GM21528 (cell line): ENCODE measurements at regions not wholly inside any gene's neighbourhood (a gene's known extent, or its start where the extent isn't known, plus 50 kb on each side); places are given as distances from the start of the nearest gene placed in this dataset.

Experiments used
- ATAC-seq: cut with Tn5 transposase; IDR thresholded peaks from one replicate; pipeline ENCODE4 v1.9.1; 2021; ENCODE audit warnings: mild to moderate bottlenecking, moderate library complexity; ENCODE audit not compliant: unreplicated experiment, low FRiP score

DNA sequence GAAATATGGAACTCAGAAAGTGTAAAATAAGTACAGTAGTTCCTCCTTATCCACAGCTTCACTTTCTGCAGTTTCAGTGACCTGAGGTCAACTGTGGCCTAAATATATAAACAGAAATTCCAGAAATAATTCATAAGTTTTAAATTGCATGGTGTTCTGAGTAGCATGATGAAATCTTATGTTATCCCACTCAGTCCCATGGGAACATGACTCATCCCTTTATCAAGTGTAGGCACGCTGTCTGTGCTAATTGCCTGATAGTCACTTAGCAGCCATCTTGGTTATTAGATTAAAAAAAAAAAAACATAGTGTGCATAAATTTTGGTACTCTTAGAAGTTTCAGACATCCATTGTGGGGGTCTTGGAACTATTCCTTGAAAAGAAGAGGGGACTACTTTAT lies 983.4 kb upstream of the ADGRL3 start:
- no peak for ATAC-seq

DNA sequence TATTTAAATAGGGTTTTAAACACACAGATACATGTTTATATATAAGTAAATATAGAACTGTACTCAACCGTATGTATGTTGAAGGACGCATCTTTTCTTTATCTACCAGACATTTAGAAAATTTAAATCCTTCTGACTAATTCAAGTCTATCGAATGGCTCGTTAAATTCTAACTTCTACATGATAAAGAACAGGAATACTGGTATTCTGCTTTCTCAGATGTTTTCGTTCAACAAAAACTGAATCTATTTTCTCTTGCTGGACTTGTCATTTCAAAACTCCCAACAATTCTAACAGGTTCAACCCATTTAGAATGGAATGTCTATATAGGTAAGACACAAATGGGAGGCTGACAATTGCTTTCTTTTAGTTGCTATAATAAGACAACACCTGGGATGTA lies 978.3 kb upstream of the ADGRL3 start:
- no peak for ATAC-seq

DNA sequence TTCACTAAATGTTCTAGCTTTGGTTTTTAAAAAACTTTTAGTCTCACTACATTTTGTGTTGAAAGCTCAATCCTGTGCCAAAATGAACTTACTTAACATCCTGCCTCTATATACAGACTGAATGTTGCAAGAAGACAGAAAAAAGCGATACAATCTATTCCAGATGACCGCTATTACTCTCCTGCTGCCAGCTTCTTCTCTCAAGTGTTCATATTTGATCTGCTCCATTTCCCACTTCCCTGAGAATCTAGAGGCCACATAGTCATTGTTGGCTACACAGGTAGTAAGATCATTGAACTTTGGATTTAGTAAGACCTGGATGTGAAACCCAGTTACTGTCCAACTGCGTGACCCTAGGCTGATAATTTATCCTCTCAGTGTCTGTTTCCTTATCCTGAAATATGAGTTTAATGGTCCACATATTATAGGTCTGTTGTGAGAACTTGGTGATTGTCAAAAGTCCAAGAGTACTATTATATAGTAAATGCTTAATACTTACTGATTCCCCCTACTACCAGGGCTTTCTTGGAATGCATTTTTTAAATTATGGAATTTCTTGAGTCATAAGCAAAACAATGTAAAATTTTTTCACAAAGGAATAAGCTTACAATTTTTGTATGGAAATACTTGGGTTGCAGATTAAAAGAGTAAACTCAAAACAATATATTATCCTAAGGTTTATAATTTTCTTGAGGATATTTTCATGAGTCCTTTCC lies 976.8 kb upstream of the ADGRL3 start:
- no peak for ATAC-seq

DNA sequence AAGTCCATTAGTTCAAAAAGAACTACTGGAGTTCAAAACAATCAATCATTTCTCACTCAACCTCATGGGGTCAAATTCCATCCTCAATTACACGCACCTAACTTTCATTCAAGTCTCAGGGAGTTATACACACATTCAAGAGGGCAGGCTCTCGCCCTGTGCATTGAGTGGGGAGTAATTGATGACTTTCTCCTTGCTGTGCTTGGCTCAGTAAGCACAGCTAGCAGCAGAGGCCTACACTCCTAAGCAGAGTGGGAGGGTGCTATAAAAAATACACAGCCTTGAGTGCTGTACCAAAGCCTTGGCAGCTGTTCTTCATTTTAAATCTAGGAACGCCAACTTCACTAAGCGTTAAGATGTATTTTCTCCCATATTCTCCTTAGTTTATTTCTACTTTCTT lies 958.3 kb upstream of the ADGRL3 start:
- ATAC-seq, result no peak

DNA sequence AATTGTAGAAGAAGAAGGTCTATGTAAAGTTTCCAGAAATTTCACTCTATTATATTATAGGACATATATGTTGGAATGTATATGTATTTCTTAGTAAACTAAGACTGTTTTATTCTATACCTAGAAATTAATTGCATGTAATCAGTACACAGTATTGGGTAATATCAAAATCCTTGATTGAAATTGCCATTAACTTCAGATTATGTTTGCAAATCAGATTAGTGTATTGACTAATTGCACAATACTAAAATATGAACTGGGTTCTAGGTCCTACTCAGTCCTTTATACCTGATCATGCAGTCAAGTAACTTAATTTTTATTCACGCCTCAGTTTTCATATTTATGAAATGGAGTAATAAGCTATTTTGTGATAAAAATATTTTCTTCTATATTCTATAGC lies 950.3 kb upstream of the ADGRL3 start:
- ATAC-seq, result no peak

DNA sequence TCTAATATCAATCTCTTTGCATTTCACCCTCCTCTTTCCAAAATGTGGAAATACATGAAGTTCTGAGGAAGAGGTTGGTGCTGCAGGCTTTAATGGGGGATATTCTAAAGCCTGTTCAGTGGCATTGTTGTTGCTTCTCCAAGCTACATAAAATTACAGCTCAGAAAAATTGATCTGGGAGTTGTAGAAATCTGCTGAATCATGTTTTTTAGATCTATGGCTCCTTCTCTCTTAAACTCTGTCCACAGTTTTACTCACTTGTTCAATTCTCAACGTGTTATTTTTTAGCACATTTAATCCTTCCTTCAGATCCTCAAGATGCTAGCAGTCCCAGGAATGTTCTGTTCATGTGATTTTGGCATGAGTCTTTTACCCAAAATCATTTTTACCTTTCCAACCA lies 949.5 kb upstream of the ADGRL3 start:
- ATAC-seq, result no peak

DNA sequence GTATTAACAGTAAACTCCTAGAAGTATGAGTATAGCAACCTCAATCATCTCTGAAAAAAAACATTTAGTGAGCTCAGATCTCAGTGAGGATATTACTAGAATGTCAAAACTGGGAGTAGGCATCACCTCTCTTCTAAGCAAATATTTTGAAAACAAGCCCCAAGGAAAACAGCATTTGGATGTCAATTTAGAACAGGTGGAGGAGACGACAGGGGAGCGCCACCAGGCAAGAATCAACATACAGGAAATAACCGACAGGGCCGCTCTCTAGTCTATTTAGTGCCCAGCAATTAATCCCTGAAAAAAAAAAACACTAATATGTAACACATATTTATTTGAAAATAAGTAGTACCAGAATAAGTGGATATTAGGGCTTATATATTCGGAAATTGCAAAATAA lies 940.3 kb upstream of the ADGRL3 start:
- ATAC-seq, result no peak

DNA sequence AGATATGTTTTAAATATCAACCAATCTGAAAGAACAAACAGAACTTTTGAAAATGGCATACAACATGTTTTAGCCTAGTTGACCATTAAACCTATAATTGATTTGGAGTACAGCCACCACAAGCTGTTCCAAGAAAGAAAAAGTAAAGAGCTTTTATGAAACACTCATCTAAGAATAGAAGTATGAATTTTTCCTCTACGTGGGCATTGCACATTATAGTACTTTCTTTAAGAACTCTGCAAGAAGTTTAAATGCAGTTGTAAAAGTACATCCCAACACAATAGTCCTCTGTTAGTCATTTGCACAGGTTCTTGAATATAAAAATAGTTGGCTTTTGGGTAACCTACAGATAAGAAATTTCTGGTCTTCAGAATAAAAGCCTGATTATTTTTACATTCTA lies 933.6 kb upstream of the ADGRL3 start:
- ATAC-seq, result no peak

DNA sequence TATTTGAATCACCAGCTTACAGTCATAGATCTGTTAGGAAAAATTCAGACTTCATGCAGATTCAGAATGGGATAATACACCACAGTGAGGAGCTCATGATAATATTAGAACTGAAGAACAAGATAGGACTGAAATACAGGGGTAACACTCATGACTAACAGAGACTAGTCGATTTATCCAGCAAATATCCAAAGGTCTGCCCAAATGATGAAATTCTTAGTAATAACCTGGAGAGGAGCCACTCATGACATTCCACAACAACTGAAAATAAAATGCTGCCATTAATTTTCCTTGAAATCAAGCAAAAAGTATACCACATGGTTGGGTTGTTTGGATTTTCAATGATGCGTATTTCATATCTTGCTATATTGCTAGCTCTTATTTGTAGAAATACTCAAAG lies 903.7 kb upstream of the ADGRL3 start:
- no peak for ATAC-seq

DNA sequence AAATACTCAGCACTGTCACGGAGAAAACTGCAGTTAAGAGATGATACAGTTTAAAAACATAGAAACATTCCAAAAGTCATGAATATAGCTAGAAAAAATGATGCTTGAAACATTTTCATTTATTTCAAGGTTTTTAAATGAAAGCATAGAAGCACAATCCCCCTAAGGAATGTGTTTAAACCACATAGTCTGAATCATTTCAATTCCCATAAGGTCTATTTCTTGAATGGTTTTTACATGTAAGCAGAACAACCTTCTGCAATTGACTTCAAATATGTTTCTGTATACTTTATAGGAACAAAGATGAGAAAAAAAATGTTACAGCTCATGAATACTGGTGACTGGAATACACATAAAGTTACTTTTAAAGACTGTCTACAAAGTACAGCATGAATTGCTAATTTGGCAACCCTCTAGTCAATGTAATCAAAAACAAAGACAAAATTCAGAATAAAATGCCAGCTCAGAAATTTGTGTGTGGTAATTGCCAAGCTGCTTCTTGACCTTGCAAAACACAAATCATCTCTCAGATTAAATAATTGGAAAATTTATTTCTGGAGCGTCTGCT lies 886.4 kb upstream of the ADGRL3 start:
- no peak for ATAC-seq

DNA sequence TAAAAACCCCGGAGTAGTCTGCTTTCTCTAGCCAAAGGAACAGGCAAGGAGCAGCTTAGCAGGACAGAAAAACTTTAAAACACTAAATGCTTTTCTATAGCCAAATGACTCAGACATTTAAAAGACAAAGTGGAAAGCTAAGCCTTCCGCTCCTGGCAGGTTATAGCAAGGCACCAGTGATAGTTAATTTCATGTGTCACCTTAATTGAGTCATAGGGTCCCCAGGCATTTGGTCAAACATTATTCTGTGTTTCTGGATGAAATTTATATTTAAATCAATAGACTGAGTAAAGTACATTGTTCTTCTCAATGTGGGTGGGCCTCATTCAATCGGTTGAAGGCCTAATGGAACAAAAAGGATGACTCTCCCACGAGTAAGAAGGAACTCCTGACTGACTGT lies 885.7 kb upstream of the ADGRL3 start:
- ATAC-seq, result no peak

DNA sequence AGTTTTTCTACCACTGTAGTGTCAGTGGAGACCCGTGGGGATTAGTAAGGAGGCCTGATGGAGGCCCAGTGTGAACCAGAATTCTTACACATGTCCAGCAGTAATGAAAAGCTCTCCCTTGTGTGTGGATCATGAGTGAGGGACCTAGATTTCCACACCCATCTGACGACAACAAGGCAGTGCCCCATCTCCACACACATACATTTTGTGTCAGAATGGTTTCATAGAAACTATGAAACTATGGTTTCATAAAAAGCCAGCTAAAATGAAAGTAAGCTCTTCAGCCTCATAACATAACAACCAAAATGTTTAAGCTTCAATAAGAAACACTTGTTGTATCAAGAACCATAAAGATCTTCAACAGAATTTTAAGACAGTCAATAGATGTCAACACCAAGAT lies 884.5 kb upstream of the ADGRL3 start:
- ATAC-seq, result no peak

DNA sequence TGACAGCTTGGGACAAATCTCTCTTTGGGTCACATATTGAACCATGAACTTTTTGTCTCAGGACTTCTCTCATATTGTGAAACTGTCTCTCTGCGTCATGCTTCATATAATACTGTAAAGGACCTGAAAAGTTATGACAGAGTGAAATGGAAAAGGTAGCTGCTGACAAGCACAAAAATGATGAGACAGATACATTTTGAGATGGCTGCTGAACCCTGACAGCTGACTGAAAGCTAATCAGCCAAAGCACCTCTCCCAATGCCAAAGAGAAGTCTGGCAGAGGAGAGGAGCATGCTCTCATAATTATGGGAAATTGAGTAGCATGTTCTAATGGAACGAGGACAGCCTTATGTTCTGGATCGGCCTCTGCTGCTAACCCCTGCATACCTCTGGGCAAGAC lies 873.4 kb upstream of the ADGRL3 start:
- no peak for ATAC-seq

DNA sequence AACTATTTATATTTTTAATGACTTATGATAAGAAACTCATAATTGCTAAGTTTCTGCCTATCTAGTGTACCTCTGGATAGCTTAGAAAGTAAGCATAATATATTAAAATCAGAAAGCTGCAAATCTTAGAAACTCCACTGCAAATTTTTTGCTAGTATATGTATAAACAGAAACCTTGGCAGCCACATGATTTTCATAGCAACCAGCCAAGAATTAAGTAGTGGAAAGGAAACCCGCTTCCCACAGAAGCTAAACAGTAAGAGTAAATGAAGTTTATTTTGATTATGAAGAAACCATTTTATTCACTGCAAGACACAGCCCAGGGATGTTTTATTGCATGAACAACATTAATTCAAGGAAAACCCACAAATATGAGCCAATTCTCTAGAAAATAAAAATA lies 872.5 kb upstream of the ADGRL3 start:
- ATAC-seq, result no peak

DNA sequence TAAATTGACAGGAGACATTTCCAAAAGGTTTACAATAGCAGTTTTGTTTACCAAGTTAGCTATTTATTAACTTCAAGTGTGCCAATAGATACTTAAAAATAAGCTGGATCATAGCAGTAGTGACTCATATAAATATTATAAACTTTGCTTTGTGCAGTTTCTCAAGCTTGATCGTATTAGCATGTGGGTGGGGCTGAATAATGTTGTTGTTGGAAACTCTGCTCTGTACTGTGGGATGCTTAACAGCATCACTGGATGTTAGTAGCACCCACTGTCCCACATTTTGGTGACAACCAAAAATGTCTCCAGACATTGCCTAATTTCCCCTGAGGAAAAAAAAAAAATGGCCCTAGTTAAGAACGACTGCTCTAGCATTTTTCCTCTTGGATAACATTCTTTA lies 855.2 kb upstream of the ADGRL3 start:
- ATAC-seq, result no peak

DNA sequence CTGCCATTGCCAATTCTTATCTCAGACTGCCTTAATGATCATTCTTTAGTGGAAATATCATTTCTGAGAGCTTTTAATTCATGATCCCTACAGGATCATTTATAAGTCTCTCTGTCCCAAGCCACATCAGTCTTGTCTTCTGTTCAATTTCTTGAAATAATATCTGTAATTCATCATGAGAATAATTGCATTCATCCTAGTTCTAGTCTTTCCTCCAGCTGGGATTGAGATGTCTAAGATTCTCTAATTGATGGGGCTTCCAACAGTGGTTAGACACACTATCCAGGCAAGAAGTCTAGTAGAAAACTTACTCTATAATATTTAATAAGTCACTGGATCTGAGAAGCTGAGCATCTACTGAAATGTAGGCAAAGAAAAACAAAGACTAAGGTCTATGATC lies 854.7 kb upstream of the ADGRL3 start:
- no peak for ATAC-seq

DNA sequence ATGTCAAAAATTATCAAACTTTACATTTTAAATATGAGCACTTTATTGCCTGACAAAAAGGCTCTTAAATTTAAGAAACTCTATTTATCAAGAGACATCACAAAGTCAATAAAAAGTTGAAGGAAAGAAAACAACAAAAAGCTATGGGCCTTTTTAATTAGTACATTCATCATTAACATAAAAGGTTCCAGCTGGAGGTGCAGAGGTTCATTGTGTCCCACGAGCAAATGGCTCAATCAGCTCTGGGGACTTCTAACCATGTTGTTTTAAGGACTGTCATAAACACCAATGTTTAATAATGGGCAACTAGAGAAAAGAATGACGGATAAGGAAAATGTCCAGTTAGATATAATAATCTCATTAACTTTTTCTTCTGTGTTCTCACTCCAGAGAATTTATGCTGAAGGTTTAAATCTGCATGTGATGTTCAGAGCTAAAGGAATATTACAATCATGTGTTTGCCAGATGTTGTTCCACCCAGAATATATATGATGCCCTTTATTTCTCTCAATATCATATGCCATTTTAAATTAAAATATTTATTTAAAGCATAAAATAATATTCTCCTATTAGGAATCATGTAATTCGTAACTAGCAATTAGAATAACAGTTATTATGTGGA lies 840.3 kb upstream of the ADGRL3 start:
- ATAC-seq, result no peak

DNA sequence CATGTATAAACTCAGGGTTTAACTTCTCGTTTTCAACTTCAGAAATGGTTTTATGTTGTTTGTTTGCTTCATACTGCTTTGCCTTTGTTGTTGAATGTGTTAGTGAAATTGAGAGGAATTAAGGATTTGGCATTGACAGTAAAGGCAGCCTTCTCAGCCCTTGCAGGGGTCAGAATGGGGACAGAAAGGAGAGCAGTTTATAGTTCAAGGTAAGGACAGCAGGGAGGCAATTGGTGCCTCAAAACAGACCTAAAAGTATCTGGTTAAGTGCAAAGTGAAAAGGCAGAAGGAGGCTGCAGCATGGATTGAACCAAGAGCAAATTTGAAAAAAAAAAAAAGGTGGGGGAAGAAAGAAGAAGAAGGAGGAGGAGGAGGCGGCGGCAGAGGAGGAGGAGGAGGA lies 835.0 kb upstream of the ADGRL3 start:
- ATAC-seq, result no peak

DNA sequence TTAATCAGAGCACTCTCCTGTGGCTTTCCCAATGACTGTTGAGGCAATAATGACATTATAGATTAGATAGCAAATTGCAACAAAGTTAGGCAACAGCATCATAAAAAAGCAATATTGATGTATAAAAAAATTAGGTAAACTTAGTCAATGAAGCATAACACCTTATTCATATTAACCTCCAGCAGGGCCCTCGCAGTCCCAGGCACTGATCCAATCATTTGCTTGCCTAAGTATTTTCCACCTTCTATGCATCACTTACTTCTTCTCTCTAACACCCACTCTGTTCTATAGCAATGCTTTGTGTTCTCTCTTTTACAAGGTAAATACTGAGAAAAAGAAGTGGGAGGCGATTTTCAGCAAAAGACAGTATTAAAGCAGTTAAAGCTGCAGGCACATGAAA lies 833.5 kb upstream of the ADGRL3 start:
- ATAC-seq, result no peak

DNA sequence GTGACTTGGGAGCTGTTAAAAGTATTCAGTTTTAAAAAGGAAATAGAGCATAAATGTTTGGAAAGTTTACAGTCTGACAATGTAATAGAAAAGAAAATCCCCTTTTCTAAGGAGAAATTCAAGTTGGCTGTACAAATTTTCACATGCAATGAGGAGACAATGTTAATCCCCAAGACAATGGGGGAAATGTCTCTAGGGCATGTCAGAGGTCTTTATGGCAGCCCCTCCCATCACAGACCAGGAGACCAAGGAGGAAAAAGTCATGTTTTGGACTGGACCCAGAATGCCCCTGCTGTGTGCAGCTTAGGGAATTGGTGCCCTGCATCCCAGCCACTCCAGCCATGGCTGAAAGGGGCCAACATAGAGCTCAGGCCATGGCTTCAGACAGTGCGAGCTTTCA lies 831.1 kb upstream of the ADGRL3 start:
- no peak for ATAC-seq

DNA sequence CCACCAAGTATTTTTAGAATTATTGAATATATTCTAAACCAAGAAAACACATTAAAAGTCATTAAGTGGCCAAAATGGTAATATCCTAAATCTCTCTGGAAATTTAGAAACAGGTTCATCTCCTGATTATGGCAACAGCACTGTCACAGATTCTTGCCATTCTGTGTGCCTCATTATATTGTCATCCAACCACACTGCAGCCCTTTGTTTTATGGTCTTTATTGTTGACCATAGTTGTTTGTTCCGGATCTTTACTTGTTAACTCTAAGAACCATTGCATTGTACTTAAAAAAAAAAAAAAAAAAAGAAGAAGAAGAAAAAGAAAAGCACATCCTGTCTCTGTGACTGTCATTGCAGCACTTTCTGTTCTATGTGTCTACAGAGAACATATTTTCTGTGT lies 822.1 kb upstream of the ADGRL3 start:
- no peak for ATAC-seq

DNA sequence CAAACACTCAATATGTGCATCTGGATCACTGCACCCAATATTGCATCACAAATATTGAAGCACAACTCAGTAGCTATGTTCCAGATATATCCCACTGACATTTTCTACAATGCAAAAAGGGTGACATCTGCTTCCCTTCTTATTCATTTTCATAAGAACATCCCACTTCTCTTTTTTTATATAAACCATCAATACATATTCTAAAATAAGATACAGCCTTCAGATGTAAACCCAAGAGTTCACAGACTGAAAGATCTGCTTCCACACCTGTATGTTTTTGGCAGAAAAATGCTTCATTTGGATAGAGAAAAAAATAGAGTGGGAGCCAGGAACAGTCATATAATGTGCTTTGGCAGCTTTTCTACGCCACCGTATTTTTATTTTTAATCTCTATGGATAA lies 815.6 kb upstream of the ADGRL3 start:
- no peak for ATAC-seq
